Ovary (tissue), 3 donors: ENCODE measurements at regions not wholly inside any gene's neighbourhood (a gene's known extent, or its start where the extent isn't known, plus 50 kb on each side); places are given as distances from the start of the nearest gene placed in this dataset.
"Not testable (repeated sequence)": the region's sequence is repeated elsewhere in the genome, so short reads cannot be mapped to it uniquely, and the experiment has no call there.

Source experiments
- CTCF ChIP-seq, 3 donors: fragments of 450-650 bp in 2 of 3; fragments of 200-600 bp in 1 of 3; IDR thresholded peaks; one replicate each; pipeline versions ENCODE4 v1.5.1 to v1.8.0; 2016 to 2022; ENCODE audit warnings: antibody characterized with exemption in 3 of 3, mild to moderate bottlenecking in 1 of 3
- EP300 ChIP-seq: sonication (generic); formaldehyde crosslinking; IDR thresholded peaks from one replicate; pipeline ENCODE4 v1.6.1; 2017; ENCODE audit warnings: antibody characterized with exemption
- POLR2A ChIP-seq: fragments of 450-650 bp; IDR thresholded peaks from one replicate; pipeline ENCODE4 v1.6.1; 2017; ENCODE audit warnings: antibody characterized with exemption, mild to moderate bottlenecking, moderate library complexity
- donor health status: DM: no; HTN: no; CAD: no.

- not testable (repeated sequence) for TF ChIP-seq POLR2A; CTCF (IDR thresholded peaks at IDR 0.05); EP300
Observed at GRCh38 chr4:128741748-128742147, 67.8 kb upstream of the JADE1 start.
